ENCODE measurements at regions not wholly inside any gene's neighbourhood (a gene's known extent, or its start where the extent isn't known, plus 50 kb on each side); places are given as distances from the start of the nearest gene placed in this dataset.

DNA sequence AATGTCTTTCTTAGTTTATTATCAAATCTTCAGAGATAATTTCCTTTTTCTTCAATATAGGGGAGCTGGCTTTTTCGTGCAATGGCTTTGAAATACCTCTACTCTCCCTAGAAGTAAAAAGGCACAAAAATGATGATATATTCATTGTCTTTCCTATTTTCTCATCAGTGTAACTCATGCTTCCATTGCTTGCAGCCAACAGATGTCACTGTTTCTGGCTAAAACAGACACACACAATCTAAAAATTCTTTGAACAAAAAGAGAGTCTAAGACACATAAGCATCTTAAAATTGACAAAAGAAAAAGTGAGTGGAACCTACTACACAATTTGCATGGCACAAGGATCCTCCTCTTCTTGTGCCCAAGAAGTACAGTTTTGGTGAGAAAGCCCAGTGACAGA is 448.7 kb upstream of the VRK2 start:
- no peak overlapping the region for H3K27ac ChIP-seq
- ATAC-seq (no peak), DNase-seq (no peak)
- no peaks in the 10 kb centered on the region for H3K27me3 ChIP-seq
- H3K9me3 ChIP-seq: no peaks in the 10 kb centered on the region
- no peak overlapping the region for H3K4me3 ChIP-seq
- no peak for TF ChIP-seq POLR2A (IDR thresholded peaks at IDR 0.05)
- TF ChIP-seq, protein P1, sequence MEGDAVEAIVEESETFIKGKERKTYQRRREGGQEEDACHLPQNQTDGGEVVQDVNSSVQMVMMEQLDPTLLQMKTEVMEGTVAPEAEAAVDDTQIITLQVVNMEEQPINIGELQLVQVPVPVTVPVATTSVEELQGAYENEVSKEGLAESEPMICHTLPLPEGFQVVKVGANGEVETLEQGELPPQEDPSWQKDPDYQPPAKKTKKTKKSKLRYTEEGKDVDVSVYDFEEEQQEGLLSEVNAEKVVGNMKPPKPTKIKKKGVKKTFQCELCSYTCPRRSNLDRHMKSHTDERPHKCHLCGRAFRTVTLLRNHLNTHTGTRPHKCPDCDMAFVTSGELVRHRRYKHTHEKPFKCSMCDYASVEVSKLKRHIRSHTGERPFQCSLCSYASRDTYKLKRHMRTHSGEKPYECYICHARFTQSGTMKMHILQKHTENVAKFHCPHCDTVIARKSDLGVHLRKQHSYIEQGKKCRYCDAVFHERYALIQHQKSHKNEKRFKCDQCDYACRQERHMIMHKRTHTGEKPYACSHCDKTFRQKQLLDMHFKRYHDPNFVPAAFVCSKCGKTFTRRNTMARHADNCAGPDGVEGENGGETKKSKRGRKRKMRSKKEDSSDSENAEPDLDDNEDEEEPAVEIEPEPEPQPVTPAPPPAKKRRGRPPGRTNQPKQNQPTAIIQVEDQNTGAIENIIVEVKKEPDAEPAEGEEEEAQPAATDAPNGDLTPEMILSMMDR (IDR thresholded peaks at IDR 0.05): no peak
- no peaks in the 10 kb centered on the region for H3K4me1 ChIP-seq
- H3K36me3 ChIP-seq (replicated peaks in 1 of 2; ENCODE audit: insufficient read depth in 1 of 2, low read depth in 2 of 2): no peaks in the 10 kb centered on the region
- intact Hi-C loops (cut with DNase I): no loop called here
- 59 to 65% methylated on average over 1 of the region's 1 CpG for WGBS, 2 donors

DNA sequence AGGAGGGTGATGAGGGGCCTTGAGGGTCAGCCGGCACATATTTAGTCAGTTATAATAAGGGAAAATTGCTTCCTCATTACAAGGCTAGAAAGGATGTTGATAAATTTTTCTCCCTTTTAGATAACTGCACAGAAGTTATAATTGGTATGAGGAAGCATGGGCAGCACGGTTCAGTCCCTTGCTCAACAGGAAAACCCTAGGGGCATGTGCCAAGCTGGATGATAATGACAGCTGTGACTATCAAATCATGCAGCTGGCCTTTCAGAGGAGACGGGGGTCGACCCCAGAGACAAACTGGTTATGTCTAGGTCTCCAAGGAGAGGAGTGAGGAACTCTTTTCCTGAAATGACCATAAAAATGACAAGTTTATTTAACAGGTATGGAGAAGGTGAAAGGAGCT is 448.1 kb upstream of the VRK2 start:
- no peak for DNase-seq
- intact Hi-C loops (cut with DNase I): no loop called here
- no peak overlapping the region for H3K27ac ChIP-seq
- no peaks in the 10 kb centered on the region for H3K4me1 ChIP-seq
- no peak overlapping the region for H3K4me3 ChIP-seq
- H3K9me3 ChIP-seq: no peaks in the 10 kb centered on the region
- WGBS, 2 donors: 21 to 40% methylated on average over 4 of the region's 4 CpGs
- no peaks in the 10 kb centered on the region for H3K36me3 ChIP-seq (replicated peaks in 1 of 2; ENCODE audit: insufficient read depth in 1 of 2, low read depth in 2 of 2)
- ATAC-seq: no peak
- no peaks in the 10 kb centered on the region for H3K27me3 ChIP-seq
- TF ChIP-seq, protein P1 (IDR thresholded peaks at IDR 0.05): no peak
- no peak for TF ChIP-seq POLR2A (IDR thresholded peaks at IDR 0.05)

DNA sequence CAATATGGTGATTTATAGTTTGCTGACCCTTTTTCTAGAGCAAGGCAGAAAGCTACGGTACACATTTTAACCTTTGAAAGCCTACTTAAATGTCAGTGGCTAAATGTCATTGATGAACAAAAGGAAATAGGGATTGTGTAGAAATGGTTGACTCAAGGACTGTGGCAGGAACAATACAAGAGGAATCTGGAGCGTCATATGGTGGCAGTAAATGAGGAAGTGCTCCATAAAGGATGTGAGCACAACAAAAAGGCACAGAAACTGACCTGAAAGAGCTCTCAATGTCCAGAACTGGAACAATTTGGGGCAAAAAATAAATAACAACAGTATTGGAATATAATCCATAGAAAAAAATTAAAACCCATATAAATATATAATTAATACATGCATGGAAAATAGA is 443.9 kb upstream of the VRK2 start:
- ATAC-seq: no peak
- no peak for TF ChIP-seq POLR2A (IDR thresholded peaks at IDR 0.05)
- TF ChIP-seq, protein P1 (IDR thresholded peaks at IDR 0.05): no peak
- WGBS, 2 donors: 62 to 76% methylated on average over 2 of the region's 2 CpGs
- Histone ChIP-seq H3K36me3 (replicated peaks in 1 of 2; ENCODE audit: insufficient read depth in 1 of 2, low read depth in 2 of 2) (no peaks in the 10 kb centered on the region), H3K4me3 (no peak overlapping the region), H3K4me1 (no peaks in the 10 kb centered on the region), H3K27ac (no peak overlapping the region), H3K9me3 (no peaks in the 10 kb centered on the region), H3K27me3 (no peaks in the 10 kb centered on the region)
- intact Hi-C loops (cut with DNase I): no loop called here
- no peak for DNase-seq

GRCh38 chr2:57614988-57615387 is 431.6 kb upstream of the VRK2 start:
- no peaks in the 10 kb centered on the region for H3K9me3 ChIP-seq
- ATAC-seq (no peak), DNase-seq (no peak)
- no peaks in the 10 kb centered on the region for H3K27me3 ChIP-seq
- H3K4me3 ChIP-seq: no peak overlapping the region
- no peak overlapping the region for H3K27ac ChIP-seq
- H3K36me3 ChIP-seq (replicated peaks in 1 of 2; ENCODE audit: insufficient read depth in 1 of 2, low read depth in 2 of 2): no peaks in the 10 kb centered on the region
- intact Hi-C loops (cut with DNase I): no loop called here
- 65 to 81% methylated on average over 3 of the region's 3 CpGs for WGBS, 2 donors
- H3K4me1 ChIP-seq: no peaks in the 10 kb centered on the region
- TF ChIP-seq POLR2A (IDR thresholded peaks at IDR 0.05): no peak
- TF ChIP-seq, protein P1 (IDR thresholded peaks at IDR 0.05): no peak

GRCh38 chr2:57615855-57616556 is 430.6 kb upstream of the VRK2 start:
- H3K9me3 ChIP-seq: no peaks in the 10 kb centered on the region
- intact Hi-C loops (cut with DNase I): no loop called here
- H3K4me3 ChIP-seq: no peak overlapping the region
- no peaks in the 10 kb centered on the region for H3K36me3 ChIP-seq (replicated peaks in 1 of 2; ENCODE audit: insufficient read depth in 1 of 2, low read depth in 2 of 2)
- TF ChIP-seq, protein P1 (IDR thresholded peaks at IDR 0.05): no peak
- no peaks in the 10 kb centered on the region for H3K4me1 ChIP-seq
- WGBS, 2 donors: 38 to 41% methylated on average over 1 of the region's 1 CpG
- H3K27me3 ChIP-seq: no peaks in the 10 kb centered on the region
- ATAC-seq (no peak), DNase-seq (no peak)
- H3K27ac ChIP-seq: no peak overlapping the region
